Liver (tissue), 3 donors: ENCODE measurements at regions not wholly inside any gene's neighbourhood (a gene's known extent, or its start where the extent isn't known, plus 50 kb on each side); places are given as distances from the start of the nearest gene placed in this dataset.

Source experiments
- FOXA2 ChIP-seq: IDR thresholded peaks from 2 replicates; pipeline ENCODE4 v1.6.1; 2016; ENCODE audit warnings: antibody characterized with exemption
- JUND ChIP-seq, 2 donors: IDR thresholded peaks; 2 replicates each; pipeline ENCODE4 v1.6.1; 2016; ENCODE audit warnings: antibody characterized with exemption in 2 of 2
- RAD21 ChIP-seq, 2 donors: IDR thresholded peaks; 2 replicates each; pipeline ENCODE4 v1.6.1; 2016; ENCODE audit warnings: antibody characterized with exemption in 2 of 2, mild to moderate bottlenecking in 2 of 2
- SP1 ChIP-seq: IDR thresholded peaks from 2 replicates; pipeline ENCODE4 v1.6.1; 2018; ENCODE audit warnings: antibody characterized with exemption, mild to moderate bottlenecking
- TAF1 ChIP-seq: conservative IDR thresholded peaks from 2 replicates; pipeline ENCODE4 v1.6.1; 2016; ENCODE audit warnings: antibody characterized with exemption, mild to moderate bottlenecking
- TF ChIP-seq, protein P1 (sequence below): IDR thresholded peaks from 2 replicates; pipeline ENCODE4 v1.6.1; 2016; ENCODE audit warnings: antibody characterized with exemption
- TF ChIP-seq, protein P2 (sequence below): fragments of 150-350 bp; IDR thresholded peaks from 2 replicates; pipeline ENCODE4 v1.5.1; 2017; ENCODE audit warnings: improper control_type of control experiment, low read depth, low read length; ENCODE audit not compliant: missing input control
- TF ChIP-seq, protein P3 (sequence below): IDR thresholded peaks from 2 replicates; pipeline ENCODE4 v1.6.1; 2016; ENCODE audit warnings: antibody characterized with exemption
- donor health status: healthy.
- donor health status: healthy.

DNA sequence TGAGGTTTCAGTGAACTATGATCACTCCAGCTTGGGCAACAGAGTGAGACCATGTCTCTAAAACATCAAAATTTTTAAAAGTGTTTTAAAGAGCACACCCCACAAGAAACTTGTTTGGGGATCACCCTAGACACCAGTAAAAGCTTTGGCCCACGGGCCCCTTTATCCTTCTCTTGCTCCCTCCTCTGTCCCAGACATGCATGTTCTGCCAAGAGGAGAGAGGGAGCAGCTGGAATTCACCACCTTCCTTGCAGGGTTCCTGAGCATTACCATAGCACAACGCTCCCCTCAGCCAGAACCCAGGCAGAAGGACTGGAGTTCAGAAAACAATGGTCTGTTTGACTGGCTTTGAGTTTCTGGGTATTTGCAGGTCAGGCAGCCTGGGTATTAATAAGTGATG is 214.3 kb upstream of the CDH5 start:
- TF ChIP-seq, protein P1, sequence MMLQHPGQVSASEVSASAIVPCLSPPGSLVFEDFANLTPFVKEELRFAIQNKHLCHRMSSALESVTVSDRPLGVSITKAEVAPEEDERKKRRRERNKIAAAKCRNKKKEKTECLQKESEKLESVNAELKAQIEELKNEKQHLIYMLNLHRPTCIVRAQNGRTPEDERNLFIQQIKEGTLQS, result no peak
- TF ChIP-seq, protein P2, sequence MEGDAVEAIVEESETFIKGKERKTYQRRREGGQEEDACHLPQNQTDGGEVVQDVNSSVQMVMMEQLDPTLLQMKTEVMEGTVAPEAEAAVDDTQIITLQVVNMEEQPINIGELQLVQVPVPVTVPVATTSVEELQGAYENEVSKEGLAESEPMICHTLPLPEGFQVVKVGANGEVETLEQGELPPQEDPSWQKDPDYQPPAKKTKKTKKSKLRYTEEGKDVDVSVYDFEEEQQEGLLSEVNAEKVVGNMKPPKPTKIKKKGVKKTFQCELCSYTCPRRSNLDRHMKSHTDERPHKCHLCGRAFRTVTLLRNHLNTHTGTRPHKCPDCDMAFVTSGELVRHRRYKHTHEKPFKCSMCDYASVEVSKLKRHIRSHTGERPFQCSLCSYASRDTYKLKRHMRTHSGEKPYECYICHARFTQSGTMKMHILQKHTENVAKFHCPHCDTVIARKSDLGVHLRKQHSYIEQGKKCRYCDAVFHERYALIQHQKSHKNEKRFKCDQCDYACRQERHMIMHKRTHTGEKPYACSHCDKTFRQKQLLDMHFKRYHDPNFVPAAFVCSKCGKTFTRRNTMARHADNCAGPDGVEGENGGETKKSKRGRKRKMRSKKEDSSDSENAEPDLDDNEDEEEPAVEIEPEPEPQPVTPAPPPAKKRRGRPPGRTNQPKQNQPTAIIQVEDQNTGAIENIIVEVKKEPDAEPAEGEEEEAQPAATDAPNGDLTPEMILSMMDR, result no peak
- TF ChIP-seq TAF1 (no peak), FOXA2 (no peak), RAD21 (IDR thresholded peaks at IDR 0.05) (no peak), SP1 (no peak), JUND (IDR thresholded peaks at IDR 0.05) (no peak)
- TF ChIP-seq, protein P3, sequence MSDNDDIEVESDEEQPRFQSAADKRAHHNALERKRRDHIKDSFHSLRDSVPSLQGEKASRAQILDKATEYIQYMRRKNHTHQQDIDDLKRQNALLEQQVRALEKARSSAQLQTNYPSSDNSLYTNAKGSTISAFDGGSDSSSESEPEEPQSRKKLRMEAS, result no peak
